GM19193 (cell line): ENCODE measurements at regions not wholly inside any gene's neighbourhood (a gene's known extent, or its start where the extent isn't known, plus 50 kb on each side); places are given as distances from the start of the nearest gene placed in this dataset.

Experiments
- POLR2A ChIP-seq: IDR thresholded peaks from 4 replicates; pipeline ENCODE4 v1.6.1; 2011; ENCODE audit not compliant: insufficient read depth, insufficient read length; ENCODE audit errors: extremely low read depth

- no peak for TF ChIP-seq POLR2A
Measured at GRCh38 chr10:91162050-91162494, 58.4 kb upstream of the PCGF5 start.

DNA sequence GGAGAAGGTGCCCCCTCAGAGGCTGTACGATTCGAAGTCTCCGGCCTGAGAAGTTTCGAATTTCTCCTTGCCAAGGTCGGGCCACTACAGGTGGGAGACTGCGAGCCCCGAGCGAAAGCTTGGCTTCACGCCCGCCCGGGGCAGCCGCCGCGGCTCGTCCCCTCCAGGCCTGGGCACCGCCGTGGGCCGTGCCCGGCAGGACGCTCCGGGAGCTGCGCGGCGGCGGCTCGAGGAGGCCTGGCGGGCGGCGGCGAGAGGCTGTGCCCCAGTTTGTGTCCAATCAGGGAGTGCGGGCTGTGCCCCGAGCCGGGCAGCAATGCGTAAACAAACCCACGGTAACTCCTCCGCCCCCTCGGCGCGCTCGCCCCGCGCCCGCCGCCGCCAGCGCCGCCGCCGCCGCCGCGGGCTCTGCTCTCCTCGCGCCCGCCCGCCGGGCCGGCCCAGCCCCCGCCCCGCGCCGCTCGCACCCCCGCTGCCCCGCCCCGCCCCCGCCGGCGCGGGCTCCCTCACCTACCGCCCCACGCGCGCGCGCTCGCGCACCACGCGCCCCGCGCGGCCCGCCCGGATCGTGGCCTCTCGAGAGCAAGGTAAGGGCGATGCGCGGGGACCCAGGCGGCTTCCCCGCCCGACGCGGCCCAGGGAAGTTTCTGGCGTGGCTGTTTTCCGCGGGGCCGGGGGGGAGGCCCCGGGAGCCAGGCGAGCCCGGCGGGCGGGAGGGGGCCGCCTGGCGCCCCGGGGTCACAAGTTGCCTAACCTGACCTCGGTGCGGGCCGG is 57.8 kb upstream of the PCGF5 start:
- no peak for TF ChIP-seq POLR2A

- peak; percentile 71 for TF ChIP-seq POLR2A
Measured at GRCh38 chr10:91163269-91163868, 57.1 kb upstream of the PCGF5 start.

- TF ChIP-seq POLR2A = no peak
Measured at GRCh38 chr10:91163869-91164474, 56.5 kb upstream of the PCGF5 start.

DNA sequence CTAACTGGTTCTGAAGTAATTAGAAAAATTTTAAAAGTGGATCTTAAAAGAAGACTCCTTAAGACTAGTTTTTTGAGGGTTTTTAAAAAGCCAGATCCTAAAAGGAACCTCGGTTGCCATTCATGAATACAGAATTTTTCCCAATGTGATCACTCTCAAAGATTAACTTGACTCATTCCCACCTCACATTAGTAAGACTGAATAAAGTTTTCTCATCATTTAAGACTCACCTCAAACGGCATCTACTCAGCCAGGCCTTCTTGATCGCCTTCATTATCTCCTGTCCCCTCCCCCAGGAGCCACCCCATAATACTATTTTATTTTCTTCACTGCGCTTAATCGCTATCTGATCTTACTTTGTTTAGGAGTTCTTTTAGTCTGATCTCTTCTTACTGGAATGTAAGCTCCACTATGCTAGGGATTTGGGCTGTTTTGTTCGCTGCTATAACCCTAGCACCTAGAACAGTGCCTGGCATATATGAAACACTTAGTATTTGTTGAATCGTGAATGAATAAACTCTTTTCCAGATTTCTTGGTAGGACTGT is 55.9 kb upstream of the PCGF5 start:
- no peak for TF ChIP-seq POLR2A

DNA sequence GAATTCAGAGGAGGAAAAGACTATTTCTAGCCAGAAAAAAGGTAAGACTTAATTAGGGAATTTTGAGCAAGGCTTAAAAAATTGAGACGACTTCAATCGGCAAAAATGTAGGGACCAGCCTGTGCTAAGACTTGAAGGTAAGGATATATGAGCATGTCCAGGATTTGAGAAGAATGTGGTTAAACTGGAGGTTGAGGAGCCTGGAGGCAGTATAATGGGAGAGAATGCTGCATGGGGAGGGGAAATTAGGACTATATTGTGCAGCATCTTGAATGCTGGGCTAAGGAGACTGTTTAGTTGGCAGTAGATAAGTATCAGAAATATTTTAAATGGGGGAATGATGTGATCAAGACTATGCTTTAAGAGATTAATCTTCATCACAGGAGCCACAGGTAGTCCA is 53.1 kb upstream of the PCGF5 start:
- no peak for TF ChIP-seq POLR2A

DNA sequence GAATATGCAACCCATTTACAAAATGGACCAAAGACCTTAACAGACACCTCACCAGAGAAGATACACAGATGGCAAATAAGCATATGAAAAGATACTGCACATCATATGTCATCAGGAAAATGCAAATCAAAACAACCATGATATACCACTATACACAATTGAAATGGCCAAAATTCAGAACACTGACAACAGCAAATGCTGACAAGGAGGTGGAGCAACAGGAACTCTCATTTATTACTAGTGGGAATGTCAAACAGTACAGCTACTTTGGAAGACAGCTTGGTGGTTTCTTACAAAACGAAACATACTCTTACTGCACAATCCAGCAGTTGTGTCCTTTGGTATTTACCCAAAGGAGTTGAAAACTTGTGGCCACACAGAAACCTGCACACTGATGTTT is 50.0 kb upstream of the PCGF5 start:
- no peak for TF ChIP-seq POLR2A
